HUES64 (cell line): ENCODE measurements at regions not wholly inside any gene's neighbourhood (a gene's known extent, or its start where the extent isn't known, plus 50 kb on each side); places are given as distances from the start of the nearest gene placed in this dataset.
A peak's percentile ranks its signal among the peaks of the same experiment; 100 is the strongest.

Source experiments
- H3K27ac ChIP-seq: 2 replicates; pipeline ENCODE4 v1.7.0; 2013; ENCODE audit warnings: low read depth, low read length, inconsistent platforms
- H3K27me3 ChIP-seq: 2 replicates; pipeline ENCODE4 v1.6.1; 2013; ENCODE audit warnings: mild to moderate bottlenecking, low read length; ENCODE audit not compliant: insufficient read depth
- H3K36me3 ChIP-seq: 2 replicates; pipeline ENCODE4 v1.6.1; 2013; ENCODE audit warnings: mild to moderate bottlenecking, low read length; ENCODE audit not compliant: insufficient read depth
- H3K4me1 ChIP-seq: 2 replicates; pipeline ENCODE4 v1.6.1; 2013; ENCODE audit warnings: mild to moderate bottlenecking, low read length, moderate library complexity; ENCODE audit not compliant: insufficient read depth
- H3K4me3 ChIP-seq: 2 replicates; pipeline ENCODE4 v1.5.1; 2013; ENCODE audit warnings: mild to moderate bottlenecking, low read length, moderate library complexity
- H3K9ac ChIP-seq: 2 replicates; pipeline ENCODE4 v1.6.1; 2013; ENCODE audit warnings: mild to moderate bottlenecking, low read depth, low read length
- H3K9me3 ChIP-seq: 2 replicates; pipeline ENCODE4 v1.6.1; 2013; ENCODE audit warnings: low read depth, low read length; ENCODE audit not compliant: insufficient read depth
- WGBS: fragments of 150-250, 120-280 bp; methylation state at CpG from one replicate; pipeline ENCODE4 v1.1.7; 2013; ENCODE audit warnings: missing lambda C conversion rate; 5-methylcytosine and 5-hydroxymethylcytosine counted together

GRCh38 chr2:33728106-33728505 lies 129.0 kb upstream of the FAM98A start:
- Histone ChIP-seq H3K36me3 (no peaks in the 10 kb centered on the region), H3K4me3 (no peak overlapping the region), H3K4me1 (no peaks in the 10 kb centered on the region), H3K9ac (no peak overlapping the region), H3K27me3 (no peaks in the 10 kb centered on the region), H3K9me3 (no peaks in the 10 kb centered on the region), H3K27ac (no peak overlapping the region)
- 96% methylated on average over 14 of the region's 14 CpGs for WGBS

DNA sequence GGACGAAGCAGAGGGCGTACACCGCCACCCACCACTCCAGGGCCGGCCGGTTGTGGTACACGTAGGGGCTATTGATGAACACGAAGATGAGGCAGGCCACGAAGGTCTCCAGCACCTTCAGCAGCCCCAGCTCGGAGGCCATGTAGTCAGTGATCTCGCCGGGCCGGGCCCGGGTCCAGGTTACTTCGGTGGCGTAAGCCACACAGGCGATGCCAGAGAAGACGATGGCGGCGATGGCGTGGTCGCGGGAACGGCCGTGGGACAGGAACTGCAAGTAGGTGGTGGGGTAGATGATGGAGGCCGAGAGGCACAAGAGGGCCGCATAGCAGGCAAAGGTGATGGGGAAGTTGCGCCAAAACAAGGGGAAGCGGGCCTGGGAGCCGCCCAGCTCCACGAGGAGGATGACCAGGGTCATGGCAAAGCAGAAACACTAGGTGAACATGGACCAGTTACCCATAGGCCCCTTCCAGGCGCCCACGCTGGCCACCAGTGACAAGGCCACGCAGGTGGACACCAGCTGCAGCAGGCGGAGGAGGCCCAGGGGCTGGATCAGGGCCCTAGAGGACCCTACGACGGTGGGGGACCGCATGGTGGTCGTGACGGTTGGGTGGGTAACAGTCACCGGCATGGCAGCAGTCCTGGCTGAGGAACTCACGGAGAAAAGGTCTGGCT lies 128.4 kb upstream of the FAM98A start:
- WGBS, result 96% methylated on average over 41 of the region's 41 CpGs

DNA sequence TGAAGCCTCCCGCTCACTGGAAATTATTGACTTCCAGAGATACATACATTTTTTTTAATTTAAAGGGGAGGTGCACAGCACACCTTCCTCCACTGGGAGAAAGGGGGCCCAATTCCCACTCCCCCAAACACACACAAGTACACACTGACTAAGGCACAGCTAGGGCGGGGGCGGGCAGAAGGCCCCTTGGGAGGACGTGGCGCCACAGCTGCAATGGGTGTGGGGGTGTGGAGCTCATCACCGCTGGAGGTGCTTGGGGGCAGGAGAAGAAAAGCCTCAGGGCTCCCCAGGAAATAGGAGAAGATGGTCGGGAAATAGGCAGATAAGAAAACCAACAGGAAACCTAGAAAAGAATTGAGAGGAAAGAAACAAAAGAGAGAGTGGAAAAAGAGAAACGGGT lies 127.3 kb upstream of the FAM98A start:
- H3K36me3 ChIP-seq, result no peaks in the 10 kb centered on the region
- no peak overlapping the region for H3K4me3 ChIP-seq
- H3K27ac ChIP-seq, result no peak overlapping the region
- H3K9ac ChIP-seq, result no peak overlapping the region
- H3K27me3 ChIP-seq, result no peaks in the 10 kb centered on the region
- H3K4me1 ChIP-seq, result no peaks in the 10 kb centered on the region
- 85% methylated on average over 8 of the region's 8 CpGs for WGBS
- no peaks in the 10 kb centered on the region for H3K9me3 ChIP-seq

More for the DNA sequence above, 128.4 kb upstream of the FAM98A start:
- no peaks in the 10 kb centered on the region for H3K4me1 ChIP-seq
- no peak overlapping the region for H3K27ac ChIP-seq
- no peaks in the 10 kb centered on the region for H3K9me3 ChIP-seq
- H3K36me3 ChIP-seq, result no peaks in the 10 kb centered on the region
- no peaks in the 10 kb centered on the region for H3K27me3 ChIP-seq
- H3K4me3 ChIP-seq, result no peak overlapping the region
- no peak overlapping the region for H3K9ac ChIP-seq

GRCh38 chr2:33723329-33723728 lies 124.2 kb upstream of the FAM98A start:
- no peaks in the 10 kb centered on the region for H3K4me1 ChIP-seq
- H3K9ac ChIP-seq, result no peak overlapping the region
- WGBS, result 75% methylated on average over 3 of the region's 3 CpGs

DNA sequence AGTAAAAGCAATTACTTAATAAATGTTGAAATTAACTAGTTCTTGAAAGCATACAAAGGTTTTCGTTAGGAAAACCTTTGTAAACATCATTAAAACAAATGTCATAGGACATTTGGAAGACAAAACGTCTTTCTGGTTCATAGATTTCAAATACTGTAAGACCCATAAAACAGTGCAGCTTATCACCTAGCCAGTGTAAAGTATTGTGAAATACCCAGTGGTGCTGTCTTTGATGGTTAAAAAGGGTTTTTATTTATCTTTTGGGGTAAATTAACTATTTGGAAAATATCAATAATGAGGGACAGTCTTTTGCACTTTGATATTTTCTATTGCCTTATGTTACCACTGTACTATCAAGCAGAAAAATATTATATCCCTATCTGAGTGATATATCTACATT lies 120.0 kb upstream of the FAM98A start:
- Histone ChIP-seq H3K36me3 (no peaks in the 10 kb centered on the region), H3K9me3 (no peaks in the 10 kb centered on the region), H3K9ac (no peak overlapping the region), H3K4me1 (no peaks in the 10 kb centered on the region), H3K4me3 (no peak overlapping the region), H3K27me3 (no peaks in the 10 kb centered on the region), H3K27ac (no peak overlapping the region)
- 67% methylated on average over 1 of the region's 2 CpGs for WGBS

More at GRCh38 chr2:33723329-33723728, 124.2 kb upstream of the FAM98A start:
- no peak overlapping the region for H3K27ac ChIP-seq
- H3K9me3 ChIP-seq, result no peaks in the 10 kb centered on the region
- H3K27me3 ChIP-seq, result no peaks in the 10 kb centered on the region
- H3K4me3 ChIP-seq, result no peak overlapping the region
- H3K36me3 ChIP-seq, result no peaks in the 10 kb centered on the region

DNA sequence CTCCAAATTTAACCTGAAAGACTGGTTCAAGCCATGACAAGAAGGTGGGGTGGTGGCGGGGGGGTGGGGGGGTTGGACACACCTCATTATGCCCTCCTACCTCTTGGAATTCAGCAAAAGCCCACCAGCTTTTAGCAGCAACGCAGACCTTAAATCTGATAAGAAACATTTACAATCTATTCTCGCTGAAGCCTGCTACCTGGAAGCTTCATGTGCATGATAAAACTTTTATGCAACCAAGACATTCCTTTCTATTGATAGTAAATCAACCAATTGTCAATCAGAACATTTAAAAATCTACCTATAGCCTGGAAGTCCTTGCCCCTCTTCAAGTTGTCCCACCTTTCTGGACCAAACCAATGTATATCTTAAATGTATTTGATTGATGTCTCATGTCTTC lies 113.6 kb upstream of the FAM98A start:
- Histone ChIP-seq H3K36me3 (no peaks in the 10 kb centered on the region), H3K4me3 (no peak overlapping the region), H3K9me3 (no peaks in the 10 kb centered on the region), H3K27ac (peak overlapping the region; percentile 36), H3K27me3 (no peaks in the 10 kb centered on the region), H3K9ac (no peak overlapping the region), H3K4me1 (peaks cover 12% of the 10 kb centered on the region; the same call in 1 of the 2 replicates)
- 67% methylated on average over 2 of the region's 3 CpGs for WGBS

DNA sequence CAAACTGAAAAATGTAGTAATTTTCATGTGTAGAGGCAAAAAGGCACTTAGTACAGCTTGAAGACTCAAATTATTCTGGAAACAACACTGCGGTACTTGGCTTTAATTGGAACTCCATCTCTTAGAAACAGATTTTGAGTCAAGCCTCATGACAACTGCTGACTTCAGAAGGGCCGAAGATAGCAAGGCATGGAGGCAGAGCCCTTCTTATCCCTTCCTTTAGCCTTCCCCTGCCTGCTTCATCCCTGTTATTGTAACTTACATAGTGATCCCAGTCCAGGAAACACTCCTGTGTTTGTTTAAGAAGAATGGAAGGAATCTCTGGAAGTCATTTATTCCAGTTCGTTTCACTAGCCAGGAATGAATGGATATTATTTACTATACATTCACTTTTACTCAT lies 110.9 kb upstream of the FAM98A start:
- H3K27me3 ChIP-seq, result no peaks in the 10 kb centered on the region
- 95% methylated on average over 2 of the region's 3 CpGs for WGBS
- H3K36me3 ChIP-seq, result no peaks in the 10 kb centered on the region
- H3K9me3 ChIP-seq, result no peaks in the 10 kb centered on the region
- H3K4me1 ChIP-seq, result peaks cover 14% of the 10 kb centered on the region
- H3K9ac ChIP-seq, result no peak overlapping the region
- no peak overlapping the region for H3K27ac ChIP-seq
- H3K4me3 ChIP-seq, result no peak overlapping the region

GRCh38 chr2:33707312-33707711 lies 108.2 kb upstream of the FAM98A start:
- H3K9me3 ChIP-seq, result no peaks in the 10 kb centered on the region
- H3K27ac ChIP-seq, result no peak overlapping the region
- H3K4me3 ChIP-seq, result no peak overlapping the region
- no peaks in the 10 kb centered on the region for H3K27me3 ChIP-seq
- H3K9ac ChIP-seq, result no peak overlapping the region
- WGBS, result 92% methylated on average over 2 of the region's 2 CpGs
- H3K4me1 ChIP-seq, result peaks cover 25% of the 10 kb centered on the region
- H3K36me3 ChIP-seq, result no peaks in the 10 kb centered on the region

DNA sequence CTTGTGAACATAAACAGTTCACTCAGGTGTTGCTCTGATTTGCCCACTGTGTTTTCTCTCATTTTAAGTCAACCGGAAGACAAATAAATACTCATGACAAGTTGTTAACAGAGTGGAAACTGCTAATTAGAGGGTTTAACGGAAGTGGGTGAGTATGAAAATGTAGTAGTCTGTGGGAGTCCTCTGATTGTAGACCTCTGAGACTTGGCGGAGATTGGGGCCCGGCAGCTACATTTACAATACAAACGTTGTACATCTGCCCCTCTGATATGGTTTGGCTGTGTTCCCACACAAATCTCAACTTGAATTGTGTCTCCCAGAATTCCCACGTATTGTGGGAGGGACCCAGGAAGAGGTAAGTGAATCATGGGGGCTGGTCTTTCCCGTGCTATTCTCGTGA lies 107.3 kb upstream of the FAM98A start:
- Histone ChIP-seq H3K4me1 (peaks cover 18% of the 10 kb centered on the region), H3K27me3 (no peaks in the 10 kb centered on the region), H3K4me3 (no peak overlapping the region), H3K36me3 (no peaks in the 10 kb centered on the region), H3K9me3 (no peaks in the 10 kb centered on the region), H3K9ac (no peak overlapping the region), H3K27ac (no peak overlapping the region)
- 86% methylated on average over 8 of the region's 8 CpGs for WGBS

DNA sequence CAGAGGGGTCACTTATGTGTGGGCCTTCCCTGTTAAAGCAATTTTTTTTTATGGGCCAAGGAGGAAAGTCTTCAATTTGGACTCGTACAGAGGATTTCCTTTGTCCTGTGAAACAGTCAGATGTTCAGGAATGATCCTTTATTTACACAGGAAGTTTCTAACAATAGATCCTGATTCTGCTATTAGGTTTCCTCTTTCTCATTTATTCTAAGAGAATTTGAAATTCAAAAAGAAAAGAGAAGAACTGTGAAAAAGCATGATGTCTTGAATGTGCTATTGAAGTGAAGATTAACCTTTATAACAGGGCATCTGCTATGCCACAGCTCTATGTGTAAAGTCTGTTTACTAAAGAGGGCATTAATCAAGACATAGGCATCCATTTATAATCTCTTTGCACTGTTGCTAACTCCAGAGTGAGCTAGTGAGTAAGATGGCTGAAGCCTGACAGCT lies 105.3 kb upstream of the FAM98A start:
- H3K36me3 ChIP-seq, result no peaks in the 10 kb centered on the region
- no peaks in the 10 kb centered on the region for H3K9me3 ChIP-seq
- WGBS, result 100% methylated on average over 1 of the region's 1 CpG
- H3K9ac ChIP-seq, result no peak overlapping the region
- no peaks in the 10 kb centered on the region for H3K27me3 ChIP-seq
- H3K4me1 ChIP-seq, result peaks cover 18% of the 10 kb centered on the region
- H3K4me3 ChIP-seq, result no peak overlapping the region
- no peak overlapping the region for H3K27ac ChIP-seq

DNA sequence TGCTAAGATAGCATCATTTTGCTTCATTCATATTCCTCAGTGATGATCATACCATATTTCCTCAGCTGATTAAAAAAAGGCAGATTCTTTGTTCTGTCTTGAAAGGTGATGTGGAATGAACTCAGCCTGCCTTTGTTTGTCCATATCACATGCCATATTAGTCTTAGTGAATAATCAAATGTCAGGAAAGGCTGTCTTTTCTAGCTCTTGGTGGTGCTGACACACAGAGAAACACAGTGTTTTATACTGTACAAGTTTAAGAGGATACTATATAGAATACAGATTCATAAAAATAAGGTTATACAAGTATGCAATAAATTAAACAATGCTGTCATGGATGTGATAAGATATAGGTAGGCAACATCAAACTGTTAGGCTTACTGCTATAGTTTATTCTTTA lies 97.1 kb upstream of the FAM98A start:
- H3K27ac ChIP-seq, result no peak overlapping the region
- H3K36me3 ChIP-seq, result no peaks in the 10 kb centered on the region
- no peak overlapping the region for H3K9ac ChIP-seq
- peaks cover 15% of the 10 kb centered on the region for H3K9me3 ChIP-seq
- H3K4me3 ChIP-seq, result no peak overlapping the region
- H3K27me3 ChIP-seq, result no peaks in the 10 kb centered on the region
- no peaks in the 10 kb centered on the region for H3K4me1 ChIP-seq

DNA sequence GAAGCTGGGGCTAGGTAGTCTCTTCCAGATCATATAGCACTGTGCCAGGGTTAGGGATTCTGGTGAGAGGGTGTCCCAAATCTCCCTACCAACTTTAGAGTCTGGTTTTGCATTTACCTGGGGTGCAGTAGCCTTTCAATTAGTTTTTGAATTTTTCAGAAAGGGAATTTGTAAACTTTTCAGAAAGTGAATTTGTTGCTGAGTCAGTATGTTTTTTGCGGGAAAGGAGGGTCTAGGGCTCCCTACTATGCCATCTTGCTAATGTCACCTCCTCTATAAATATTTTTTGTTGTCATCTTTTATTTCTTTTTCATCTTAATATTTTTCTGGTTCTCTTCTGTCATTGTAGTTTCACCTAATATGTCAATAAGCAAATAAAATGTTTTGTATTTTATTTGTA lies 95.8 kb upstream of the FAM98A start:
- Histone ChIP-seq H3K4me3 (no peak overlapping the region), H3K9ac (no peak overlapping the region), H3K9me3 (peaks cover 15% of the 10 kb centered on the region), H3K27ac (no peak overlapping the region), H3K4me1 (no peaks in the 10 kb centered on the region), H3K36me3 (no peaks in the 10 kb centered on the region), H3K27me3 (no peaks in the 10 kb centered on the region)
- WGBS, result no CpG with 5 or more reads among the region's 1 CpG
